Stimulated activated CD4-positive, alpha-beta T cell treated with anti-CD3 and anti-CD28 coated beads, Interleukin-15, amount 100 ng/mL, for 24 hours (primary cell): ENCODE measurements at regions not wholly inside any gene's neighbourhood (a gene's known extent, or its start where the extent isn't known, plus 50 kb on each side); places are given as distances from the start of the nearest gene placed in this dataset.

Source experiments
- DNase-seq: peaks from one replicate; pipeline ENCODE4 v3.0.0-alpha.2; 2020

- no peak for DNase-seq
These were observed 419.5 kb upstream of the CELF4 start for GRCh38 chr18:37985126-37985525.

GRCh38 chr18:37980556-37980955, 415.0 kb upstream of the CELF4 start:
- DNase-seq = no peak

GRCh38 chr18:37975446-37975845, 409.8 kb upstream of the CELF4 start:
- no peak for DNase-seq

- no peak for DNase-seq
These were observed 401.7 kb upstream of the CELF4 start for GRCh38 chr18:37967261-37967660.

GRCh38 chr18:37965572-37965970, 400.0 kb upstream of the CELF4 start:
- DNase-seq = no peak

- no peak for DNase-seq
These were observed 399.4 kb upstream of the CELF4 start for GRCh38 chr18:37964885-37965571.

- no peak for DNase-seq
These were observed 398.2 kb upstream of the CELF4 start for GRCh38 chr18:37963837-37964236.

- no peak for DNase-seq
These were observed 396.8 kb upstream of the CELF4 start for GRCh38 chr18:37962316-37962966.

GRCh38 chr18:37958499-37958898, 392.9 kb upstream of the CELF4 start:
- DNase-seq = no peak

GRCh38 chr18:37956902-37957301, 391.3 kb upstream of the CELF4 start:
- no peak for DNase-seq

GRCh38 chr18:37956020-37956419, 390.4 kb upstream of the CELF4 start:
- DNase-seq = no peak

- no peak for DNase-seq
These were observed 389.6 kb upstream of the CELF4 start for GRCh38 chr18:37955201-37955600.

- DNase-seq = no peak
These were observed 388.3 kb upstream of the CELF4 start for GRCh38 chr18:37953876-37954275.

GRCh38 chr18:37948471-37948870, 382.9 kb upstream of the CELF4 start:
- DNase-seq = no peak

- no peak for DNase-seq
These were observed 380.7 kb upstream of the CELF4 start for GRCh38 chr18:37946324-37946723.

- DNase-seq = no peak
These were observed 379.2 kb upstream of the CELF4 start for GRCh38 chr18:37944700-37945270.

GRCh38 chr18:37937287-37937686, 371.7 kb upstream of the CELF4 start:
- no peak for DNase-seq

GRCh38 chr18:37935086-37935485, 369.5 kb upstream of the CELF4 start:
- no peak for DNase-seq

- DNase-seq = no peak
These were observed 365.0 kb upstream of the CELF4 start for GRCh38 chr18:37930640-37931039.

- no peak for DNase-seq
These were observed 356.6 kb upstream of the CELF4 start for GRCh38 chr18:37922162-37922561.

- no peak for DNase-seq
These were observed 355.3 kb upstream of the CELF4 start for GRCh38 chr18:37920865-37921264.

- DNase-seq = no peak
These were observed 347.5 kb upstream of the CELF4 start for GRCh38 chr18:37913051-37913450.

- no peak for DNase-seq
These were observed 336.7 kb upstream of the CELF4 start for GRCh38 chr18:37902344-37902743.

- DNase-seq = no peak
These were observed 334.7 kb upstream of the CELF4 start for GRCh38 chr18:37900326-37900725.

- no peak for DNase-seq
These were observed 324.4 kb upstream of the CELF4 start for GRCh38 chr18:37889963-37890362.
